Activated T-helper 1 cell treated with anti-CD3 and anti-CD28 coated beads, Interleukin-12 subunit alpha, Interleukin-12 subunit beta, Interleukin-2, Interleukin-4 antibody, amounts not matched to agents 30 ng/mL and 10 ng/mL and 1 ng/mL, durations not matched to agents 14 hours and 24 hours and 36 hours (primary cell): ENCODE measurements at regions not wholly inside any gene's neighbourhood (a gene's known extent, or its start where the extent isn't known, plus 50 kb on each side); places are given as distances from the start of the nearest gene placed in this dataset.
A peak's percentile ranks its signal among the peaks of the same experiment; 100 is the strongest.

ENCODE experiments used
- DNase-seq: peaks from one replicate; pipeline ENCODE4 v3.0.0; 2021; ENCODE audit warnings: low spot score
- H3K27ac Mint-ChIP-seq: one replicate; pipeline ENCODE4 v1.8.0; 2021; ENCODE audit warnings: mild to moderate bottlenecking, mixed read lengths
- H3K27me3 Mint-ChIP-seq: one replicate; pipeline ENCODE4 v1.8.0; 2022; ENCODE audit warnings: mild to moderate bottlenecking, moderate library complexity, mixed read lengths; ENCODE audit not compliant: insufficient read depth
- H3K36me3 Mint-ChIP-seq: one replicate; pipeline ENCODE4 v1.8.0; 2021; ENCODE audit warnings: low read depth, mixed read lengths
- H3K4me1 Mint-ChIP-seq: one replicate; pipeline ENCODE4 v1.8.0; 2021; ENCODE audit warnings: low read depth, mixed read lengths
- H3K4me3 Mint-ChIP-seq: one replicate; pipeline ENCODE4 v1.8.0; 2021; ENCODE audit warnings: mild to moderate bottlenecking, moderate library complexity, mixed read lengths
- H3K9me3 Mint-ChIP-seq: one replicate; pipeline ENCODE4 v1.8.0; 2021; ENCODE audit warnings: mixed read lengths
- intact Hi-C: fragments of 100-400 bp; cut with micrococcal nuclease; formaldehyde crosslinking; loops from one replicate; pipeline ENCODE4 v1.15.1; 2024

- Mint-ChIP-seq H3K27ac (peak overlapping the region; percentile 48), H3K36me3 (no peaks in the 10 kb centered on the region), H3K27me3 (peaks cover 5% of the 10 kb centered on the region), H3K4me3 (no peak overlapping the region), H3K9me3 (no peaks in the 10 kb centered on the region), H3K4me1 (no peaks in the 10 kb centered on the region)
- DNase-seq, result no peak
- intact Hi-C loops, result loop anchor here (1.0 to 10.0 kb wide), 2 partner anchors 80 to 164 kb away; no protein-coding TSS in a partner anchor
Measured at GRCh38 chr10:9010931-9011670, 956.6 kb downstream of the GATA3 start.

GRCh38 chr10:9012312-9012711 lies 957.8 kb downstream of the GATA3 start:
- H3K9me3 Mint-ChIP-seq, result no peaks in the 10 kb centered on the region
- no peaks in the 10 kb centered on the region for H3K4me1 Mint-ChIP-seq
- H3K27me3 Mint-ChIP-seq, result peaks cover 7% of the 10 kb centered on the region
- DNase-seq, result no peak
- no peaks in the 10 kb centered on the region for H3K36me3 Mint-ChIP-seq
- intact Hi-C loops, result loop anchor here (10.0 kb wide), 1 partner anchor 162 kb away; no protein-coding TSS in a partner anchor
- no peak overlapping the region for H3K27ac Mint-ChIP-seq
- H3K4me3 Mint-ChIP-seq, result no peak overlapping the region

GRCh38 chr10:9015005-9015404 lies 960.5 kb downstream of the GATA3 start:
- intact Hi-C loops, result loop anchor here (10.0 kb wide), 1 partner anchor 160 kb away; no protein-coding TSS in a partner anchor
- H3K27ac Mint-ChIP-seq, result no peak overlapping the region
- no peaks in the 10 kb centered on the region for H3K4me1 Mint-ChIP-seq
- no peaks in the 10 kb centered on the region for H3K36me3 Mint-ChIP-seq
- H3K9me3 Mint-ChIP-seq, result no peaks in the 10 kb centered on the region
- peaks cover 7% of the 10 kb centered on the region for H3K27me3 Mint-ChIP-seq
- DNase-seq, result no peak
- H3K4me3 Mint-ChIP-seq, result no peak overlapping the region

- peaks cover 7% of the 10 kb centered on the region for H3K27me3 Mint-ChIP-seq
- intact Hi-C loops, result loop anchor here (10.0 kb wide), 1 partner anchor 159 kb away; no protein-coding TSS in a partner anchor
- H3K27ac Mint-ChIP-seq, result no peak overlapping the region
- no peaks in the 10 kb centered on the region for H3K9me3 Mint-ChIP-seq
- DNase-seq, result no peak
- H3K4me1 Mint-ChIP-seq, result no peaks in the 10 kb centered on the region
- H3K36me3 Mint-ChIP-seq, result no peaks in the 10 kb centered on the region
- no peak overlapping the region for H3K4me3 Mint-ChIP-seq
Measured at GRCh38 chr10:9015447-9015846, 961.0 kb downstream of the GATA3 start.

GRCh38 chr10:9016930-9017329 lies 962.4 kb downstream of the GATA3 start:
- no peaks in the 10 kb centered on the region for H3K9me3 Mint-ChIP-seq
- peaks cover 10% of the 10 kb centered on the region for H3K27me3 Mint-ChIP-seq
- no peak overlapping the region for H3K4me3 Mint-ChIP-seq
- intact Hi-C loops, result loop anchor here (10.0 kb wide), 1 partner anchor 158 kb away; no protein-coding TSS in a partner anchor
- no peak for DNase-seq
- H3K4me1 Mint-ChIP-seq, result no peaks in the 10 kb centered on the region
- no peak overlapping the region for H3K27ac Mint-ChIP-seq
- H3K36me3 Mint-ChIP-seq, result no peaks in the 10 kb centered on the region

- Mint-ChIP-seq H3K27ac (no peak overlapping the region), H3K27me3 (peaks cover 14% of the 10 kb centered on the region), H3K4me1 (no peaks in the 10 kb centered on the region), H3K36me3 (no peaks in the 10 kb centered on the region), H3K4me3 (no peak overlapping the region), H3K9me3 (no peaks in the 10 kb centered on the region)
- no peak for DNase-seq
- intact Hi-C loops, result loop anchor here (10.0 kb wide), 1 partner anchor 156 kb away; no protein-coding TSS in a partner anchor
Measured at GRCh38 chr10:9018195-9019173, 964.0 kb downstream of the GATA3 start.

GRCh38 chr10:9023206-9023605 lies 968.7 kb downstream of the GATA3 start:
- peaks cover 8% of the 10 kb centered on the region for H3K27me3 Mint-ChIP-seq
- no peak for DNase-seq
- no peaks in the 10 kb centered on the region for H3K36me3 Mint-ChIP-seq
- intact Hi-C loops, result loop anchor here (10.0 kb wide), 1 partner anchor 888 kb away; no protein-coding TSS in a partner anchor
- no peaks in the 10 kb centered on the region for H3K9me3 Mint-ChIP-seq
- H3K4me1 Mint-ChIP-seq, result peaks cover 7% of the 10 kb centered on the region
- H3K27ac Mint-ChIP-seq, result no peak overlapping the region
- H3K4me3 Mint-ChIP-seq, result no peak overlapping the region

- H3K4me3 Mint-ChIP-seq, result no peak overlapping the region
- DNase-seq, result no peak
- H3K9me3 Mint-ChIP-seq, result no peaks in the 10 kb centered on the region
- intact Hi-C loops, result loop anchor here (1.0 to 10.0 kb wide), 3 partner anchors 59 to 889 kb away; no protein-coding TSS in a partner anchor
- H3K27ac Mint-ChIP-seq, result peak overlapping the region; percentile 6
- no peaks in the 10 kb centered on the region for H3K36me3 Mint-ChIP-seq
- H3K4me1 Mint-ChIP-seq, result peaks cover 7% of the 10 kb centered on the region
- H3K27me3 Mint-ChIP-seq, result peaks cover 7% of the 10 kb centered on the region
Measured at GRCh38 chr10:9024210-9024609, 969.7 kb downstream of the GATA3 start.

GRCh38 chr10:9028231-9028630 lies 973.7 kb downstream of the GATA3 start:
- no peak for DNase-seq
- Mint-ChIP-seq H3K4me1 (peaks cover 7% of the 10 kb centered on the region), H3K36me3 (no peaks in the 10 kb centered on the region), H3K27me3 (no peaks in the 10 kb centered on the region), H3K4me3 (no peak overlapping the region), H3K9me3 (no peaks in the 10 kb centered on the region), H3K27ac (no peak overlapping the region)
- intact Hi-C loops, result loop anchor here (10.0 kb wide), 1 partner anchor 893 kb away; no protein-coding TSS in a partner anchor

- Mint-ChIP-seq H3K27ac (no peak overlapping the region), H3K4me1 (no peaks in the 10 kb centered on the region), H3K36me3 (no peaks in the 10 kb centered on the region), H3K4me3 (no peak overlapping the region), H3K9me3 (peaks cover 3% of the 10 kb centered on the region), H3K27me3 (no peaks in the 10 kb centered on the region)
- DNase-seq, result no peak
- intact Hi-C loops, result no loop called here
Measured at GRCh38 chr10:9035355-9035754, 980.9 kb downstream of the GATA3 start.

GRCh38 chr10:9036711-9037204 lies 982.3 kb downstream of the GATA3 start:
- Mint-ChIP-seq H3K9me3 (peaks cover 3% of the 10 kb centered on the region), H3K4me3 (no peak overlapping the region), H3K27me3 (no peaks in the 10 kb centered on the region), H3K27ac (no peak overlapping the region), H3K4me1 (no peaks in the 10 kb centered on the region), H3K36me3 (no peaks in the 10 kb centered on the region)
- intact Hi-C loops, result no loop called here
- no peak for DNase-seq

- intact Hi-C loops, result no loop called here
- H3K4me3 Mint-ChIP-seq, result no peak overlapping the region
- H3K27ac Mint-ChIP-seq, result no peak overlapping the region
- H3K4me1 Mint-ChIP-seq, result no peaks in the 10 kb centered on the region
- peaks cover 3% of the 10 kb centered on the region for H3K9me3 Mint-ChIP-seq
- H3K36me3 Mint-ChIP-seq, result no peaks in the 10 kb centered on the region
- no peak for DNase-seq
- H3K27me3 Mint-ChIP-seq, result no peaks in the 10 kb centered on the region
Measured at GRCh38 chr10:9038146-9038714, 983.7 kb downstream of the GATA3 start.
